ENCODE measurements at regions not wholly inside any gene's neighbourhood (a gene's known extent, or its start where the extent isn't known, plus 50 kb on each side); places are given as distances from the start of the nearest gene placed in this dataset.

DNA sequence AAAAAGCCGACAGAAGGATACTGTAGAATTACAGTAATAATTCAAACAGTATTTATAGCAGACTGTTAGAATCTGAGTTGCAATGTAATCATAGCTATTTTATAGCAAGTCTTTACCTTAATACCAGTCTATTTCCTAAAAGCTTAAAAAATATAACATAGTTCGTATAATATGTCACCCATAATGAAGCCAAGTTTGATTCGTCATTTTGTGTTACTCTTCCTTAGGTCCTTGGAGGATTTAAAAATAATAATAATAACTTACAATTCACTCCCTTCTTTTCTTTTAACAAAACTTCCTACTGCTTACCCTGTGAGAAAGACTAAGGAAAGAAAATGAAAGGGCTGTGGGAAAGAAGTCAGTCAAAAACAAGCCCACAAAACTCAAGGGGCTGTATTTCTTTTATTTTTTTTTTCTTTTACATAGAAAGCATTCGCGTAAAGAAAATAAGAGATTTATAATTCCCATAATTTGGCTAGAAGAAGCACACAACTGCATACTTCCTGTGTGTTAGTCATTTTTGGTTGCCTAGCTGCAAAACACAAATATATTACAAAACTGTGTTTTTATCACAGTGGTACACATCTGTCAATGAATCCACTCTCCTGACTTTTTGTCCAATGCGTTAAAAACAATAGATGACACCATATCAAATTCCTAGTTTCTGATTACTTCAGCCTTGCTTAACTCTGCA lies 187.2 kb upstream of the CELF2 start:
- TF ChIP-seq ZNF274 (IDR thresholded peaks at IDR 0.05; ENCODE audit: low read depth, low read length): no peak
- no peak overlapping the region for H3K4me3 ChIP-seq (ENCODE audit: low read length)

DNA sequence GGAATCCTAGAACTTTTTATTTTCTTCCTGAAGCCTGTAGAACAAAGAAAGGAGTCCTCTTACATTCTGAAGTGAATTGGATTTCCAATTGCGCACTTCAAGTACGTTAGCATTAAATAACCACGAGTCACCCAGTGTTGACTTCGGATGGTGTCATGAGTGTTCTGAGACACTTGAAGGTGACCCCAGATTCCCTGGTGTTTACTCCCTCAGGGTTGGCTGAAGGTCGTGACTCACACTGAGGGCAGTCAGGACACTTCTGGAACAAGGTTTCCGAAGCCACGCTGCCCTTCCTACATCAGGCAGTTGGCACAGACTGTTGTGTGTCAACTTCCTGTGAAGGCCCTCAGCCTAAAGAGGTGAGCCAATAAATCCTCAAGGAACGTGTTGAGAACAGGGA lies 186.6 kb upstream of the CELF2 start:
- no peak for TF ChIP-seq ZNF274 (IDR thresholded peaks at IDR 0.05; ENCODE audit: low read depth, low read length)
- H3K4me3 ChIP-seq (ENCODE audit: low read length): no peak overlapping the region

DNA sequence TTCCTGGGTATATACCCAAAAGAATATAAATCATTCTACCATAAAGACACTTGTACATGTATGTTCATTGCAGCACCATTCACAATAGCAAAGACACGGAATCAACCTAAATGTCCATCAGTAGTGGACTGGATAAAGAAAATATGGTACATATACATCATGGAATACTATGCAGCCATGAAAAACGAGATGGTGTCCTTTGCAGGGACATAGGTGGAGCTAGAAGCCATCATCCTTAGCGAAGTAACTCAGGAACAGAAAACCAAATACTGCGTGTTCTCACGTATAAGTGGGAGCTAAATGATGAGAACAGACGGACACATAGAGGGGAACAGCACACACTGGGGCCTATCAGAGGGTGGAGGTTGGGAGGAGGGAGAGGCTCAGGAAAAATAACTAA lies 183.7 kb upstream of the CELF2 start:
- H3K4me3 ChIP-seq (ENCODE audit: low read length): no peak overlapping the region
- no peak for TF ChIP-seq ZNF274 (IDR thresholded peaks at IDR 0.05; ENCODE audit: low read depth, low read length)

DNA sequence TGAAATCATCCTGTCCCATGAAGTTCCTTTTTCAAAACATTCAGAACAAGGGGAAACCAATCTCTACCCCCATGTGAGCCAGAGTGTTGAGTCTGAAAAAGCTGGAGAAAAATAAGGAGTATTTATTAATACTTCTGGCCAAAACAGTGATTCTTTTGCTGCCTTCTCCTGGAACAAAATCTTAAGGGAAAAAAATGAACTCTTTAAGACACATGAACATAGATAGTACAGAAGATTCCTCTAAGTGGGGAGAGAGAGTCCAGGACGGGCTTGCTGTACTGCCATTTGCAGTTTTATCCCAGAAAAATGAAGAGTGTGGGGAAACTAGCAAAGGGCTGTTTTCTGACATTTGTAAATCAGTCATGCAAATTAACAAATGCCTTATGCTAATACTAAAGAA lies 173.4 kb upstream of the CELF2 start:
- TF ChIP-seq ZNF274 (IDR thresholded peaks at IDR 0.05; ENCODE audit: low read depth, low read length): no peak
- H3K4me3 ChIP-seq (ENCODE audit: low read length): no peak overlapping the region

DNA sequence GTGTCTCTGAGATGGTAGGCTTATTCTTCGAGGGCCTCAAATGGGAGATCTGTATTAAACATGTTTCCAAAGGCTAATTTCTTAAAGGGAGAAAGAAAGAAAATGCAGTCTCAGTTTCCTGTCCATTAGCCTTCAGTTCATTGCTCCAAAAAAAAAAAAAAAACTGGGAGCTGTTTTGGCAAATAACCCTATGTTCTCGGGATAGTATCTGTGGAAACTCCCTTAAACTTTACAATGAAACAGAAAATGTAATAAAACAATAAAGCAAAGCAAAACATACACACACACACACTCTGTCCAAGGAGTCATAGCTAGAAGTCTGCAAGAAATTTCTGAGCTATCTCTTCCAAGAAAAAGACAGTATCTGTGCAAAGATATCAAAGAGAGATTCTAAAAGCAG lies 172.5 kb upstream of the CELF2 start:
- no peak overlapping the region for H3K4me3 ChIP-seq (ENCODE audit: low read length)
- TF ChIP-seq ZNF274 (IDR thresholded peaks at IDR 0.05; ENCODE audit: low read depth, low read length): no peak

DNA sequence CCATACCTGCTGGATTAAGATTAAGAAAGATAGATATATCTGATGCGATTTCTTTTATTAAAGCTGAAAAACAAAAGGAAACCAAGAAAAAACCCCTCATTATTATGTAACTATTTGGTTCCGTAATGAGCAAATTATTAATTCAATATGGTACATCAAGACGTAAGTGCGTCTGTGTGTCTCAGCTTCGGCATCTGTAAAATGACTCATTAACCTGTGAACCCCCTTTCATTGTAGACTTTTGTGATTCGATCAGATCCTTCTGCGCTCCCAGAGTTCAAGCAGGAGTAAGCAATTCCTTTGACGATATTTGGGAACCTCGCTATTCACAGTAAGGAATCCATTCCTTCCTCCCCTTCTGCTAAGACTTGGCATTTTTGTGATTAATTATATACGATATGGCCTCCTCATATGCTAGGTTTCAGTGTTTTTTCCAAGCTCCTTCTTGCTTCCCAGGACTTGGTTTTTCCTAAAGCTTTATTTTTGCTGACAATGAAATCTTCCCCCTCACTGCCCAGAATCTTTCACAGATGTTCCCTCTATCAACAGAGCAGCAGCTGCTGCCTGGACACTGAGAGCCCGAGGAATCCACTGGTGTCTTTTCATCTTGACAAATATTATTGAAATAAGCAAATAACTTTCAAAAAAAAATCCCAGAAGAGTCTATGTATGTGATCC lies 171.7 kb upstream of the CELF2 start:
- no peak for TF ChIP-seq ZNF274 (IDR thresholded peaks at IDR 0.05; ENCODE audit: low read depth, low read length)
- no peak overlapping the region for H3K4me3 ChIP-seq (ENCODE audit: low read length)

DNA sequence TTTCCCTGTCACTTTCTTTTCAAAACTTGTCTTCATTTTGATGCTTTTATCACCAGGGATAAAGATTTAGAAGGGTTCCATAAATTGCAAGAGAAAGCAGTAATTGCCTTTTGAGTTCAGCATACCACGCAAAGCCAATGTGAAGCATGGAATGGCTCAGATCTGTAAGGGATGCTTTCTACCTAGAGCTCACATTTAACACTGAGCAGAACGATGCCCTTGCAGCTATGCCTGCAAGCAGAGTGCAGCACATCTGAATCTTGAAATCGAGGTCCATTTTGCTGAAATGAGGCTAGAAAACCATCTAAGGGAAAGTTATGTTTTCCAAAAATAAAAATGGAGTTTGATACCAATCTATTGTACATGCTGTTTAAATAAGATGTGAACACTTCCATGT lies 171.2 kb upstream of the CELF2 start:
- H3K4me3 ChIP-seq (ENCODE audit: low read length): no peak overlapping the region
- TF ChIP-seq ZNF274 (IDR thresholded peaks at IDR 0.05; ENCODE audit: low read depth, low read length): no peak

DNA sequence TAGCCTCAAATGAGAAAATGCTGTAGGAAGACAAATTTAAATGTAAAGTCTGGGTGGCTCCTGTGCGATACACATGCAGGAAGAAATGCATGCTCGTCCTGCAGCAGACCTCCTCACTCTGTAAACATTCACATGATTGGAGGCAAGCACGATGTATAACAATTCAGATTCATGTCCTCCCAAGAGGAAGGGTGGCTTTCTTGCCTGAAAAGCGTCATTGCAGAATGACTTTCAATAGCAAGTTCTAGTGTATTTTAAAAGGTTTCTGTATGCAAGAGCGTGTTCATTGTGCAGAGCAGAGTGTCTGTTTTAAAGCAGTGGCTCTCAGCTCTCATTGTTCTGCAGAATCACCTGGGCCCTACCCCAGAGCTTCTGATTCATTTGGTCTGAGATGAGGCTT lies 170.3 kb upstream of the CELF2 start:
- no peak for TF ChIP-seq ZNF274 (IDR thresholded peaks at IDR 0.05; ENCODE audit: low read depth, low read length)
- H3K4me3 ChIP-seq (ENCODE audit: low read length): no peak overlapping the region

DNA sequence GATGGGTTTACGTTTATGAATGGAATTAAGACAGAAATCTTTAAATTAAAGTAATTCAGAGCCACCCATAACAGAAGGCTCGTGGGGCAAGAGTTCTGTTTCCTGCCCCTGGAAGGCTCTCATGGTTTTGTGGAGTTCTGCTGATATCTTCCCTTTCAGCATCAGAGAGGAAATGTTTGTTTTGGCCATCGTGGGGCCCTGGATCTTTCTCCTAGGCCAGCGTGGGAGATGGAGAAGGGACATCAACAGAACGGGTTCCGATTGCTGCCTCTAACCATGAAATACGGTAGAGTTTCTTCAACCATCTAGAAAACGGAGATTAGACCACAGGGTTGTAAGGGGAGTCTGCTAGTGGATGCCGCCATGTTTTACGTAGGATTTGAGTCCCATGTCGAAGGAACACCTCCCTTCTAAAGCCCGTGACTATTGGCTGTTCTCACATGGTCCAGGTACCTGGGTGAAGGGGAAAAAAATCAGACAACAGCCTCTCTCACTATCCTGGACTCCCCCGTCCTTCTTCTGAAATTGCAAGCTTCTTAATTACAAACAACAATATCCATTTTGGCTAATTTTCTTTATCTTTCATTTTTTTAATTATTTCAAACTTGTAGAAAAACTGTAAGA lies 169.1 kb upstream of the CELF2 start:
- TF ChIP-seq ZNF274 (IDR thresholded peaks at IDR 0.05; ENCODE audit: low read depth, low read length): no peak
- H3K4me3 ChIP-seq (ENCODE audit: low read length): no peak overlapping the region

DNA sequence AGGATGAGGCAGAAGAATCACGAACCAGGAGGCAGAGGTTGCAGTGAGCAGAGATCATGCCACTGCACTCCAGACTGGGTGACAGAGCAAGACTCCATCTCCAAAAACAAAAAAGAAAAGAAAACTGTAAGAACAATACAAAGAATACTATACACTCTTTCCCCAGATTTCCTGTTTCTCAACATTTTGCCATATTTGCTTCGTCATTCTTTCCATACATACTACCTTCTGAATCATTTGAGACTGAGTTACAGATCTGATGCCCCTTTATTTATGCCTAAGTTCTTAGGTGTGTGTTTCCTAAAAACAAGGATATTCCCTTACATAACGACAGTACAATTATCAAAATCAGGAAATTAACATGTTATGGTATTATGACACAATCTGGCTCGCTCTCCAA lies 168.4 kb upstream of the CELF2 start:
- no peak overlapping the region for H3K4me3 ChIP-seq (ENCODE audit: low read length)
- TF ChIP-seq ZNF274 (IDR thresholded peaks at IDR 0.05; ENCODE audit: low read depth, low read length): no peak

DNA sequence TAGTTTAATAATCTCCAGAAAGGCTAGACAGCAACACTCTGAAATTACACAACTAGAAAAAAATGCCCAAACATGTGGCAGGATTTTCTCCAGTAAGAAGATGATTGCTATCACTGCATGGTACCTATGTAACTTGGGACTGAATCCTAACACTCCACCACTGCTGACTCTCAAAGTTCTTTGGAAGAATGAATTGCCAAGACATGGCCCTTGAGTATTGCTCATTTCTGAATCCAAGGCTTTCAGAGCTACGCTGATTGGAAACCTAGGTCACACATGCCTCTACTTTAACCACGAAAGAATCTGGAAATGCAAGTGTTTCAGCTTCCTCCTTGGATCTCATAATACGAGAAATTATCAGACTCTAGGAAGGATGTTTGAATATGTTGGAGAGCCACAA lies 167.5 kb upstream of the CELF2 start:
- no peak for TF ChIP-seq ZNF274 (IDR thresholded peaks at IDR 0.05; ENCODE audit: low read depth, low read length)
- no peak overlapping the region for H3K4me3 ChIP-seq (ENCODE audit: low read length)

DNA sequence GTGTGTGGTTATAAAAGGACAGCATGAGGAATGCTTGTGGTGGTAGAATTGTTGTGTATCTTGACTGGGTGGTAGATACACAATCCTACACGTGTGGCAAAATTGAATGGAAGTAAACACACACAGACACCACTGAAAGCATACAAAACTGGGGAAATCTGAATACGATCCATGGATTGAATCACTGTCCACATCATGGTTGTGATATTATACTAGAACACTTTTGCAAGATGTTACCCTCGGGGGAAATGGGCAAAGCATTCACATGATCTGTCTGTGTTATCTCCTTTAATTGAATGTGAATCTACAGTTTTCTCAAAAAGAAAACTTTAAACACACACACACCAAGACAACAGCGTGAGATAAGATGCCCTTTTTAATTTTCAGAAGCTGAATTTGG lies 165.2 kb upstream of the CELF2 start:
- TF ChIP-seq ZNF274 (IDR thresholded peaks at IDR 0.05; ENCODE audit: low read depth, low read length): no peak
- no peak overlapping the region for H3K4me3 ChIP-seq (ENCODE audit: low read length)

DNA sequence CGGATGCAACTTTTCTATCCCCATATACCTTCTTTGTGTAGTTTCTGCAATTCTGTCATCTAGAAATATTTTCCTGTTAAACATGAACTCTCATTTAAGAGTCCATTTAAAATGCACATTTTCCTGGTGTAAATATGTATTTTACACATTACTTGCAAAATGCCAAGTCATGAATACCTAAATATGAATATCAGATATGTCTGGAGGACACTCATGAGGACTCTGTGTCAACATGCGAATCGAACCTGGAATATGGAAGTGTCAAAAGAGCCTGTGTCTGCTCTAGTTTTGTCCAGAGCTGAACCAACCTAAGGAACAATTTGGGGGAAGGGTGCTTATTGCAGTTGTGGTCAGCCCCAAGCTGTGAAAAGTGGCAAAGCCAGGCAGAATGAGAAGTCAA lies 163.7 kb upstream of the CELF2 start:
- H3K4me3 ChIP-seq (ENCODE audit: low read length): no peak overlapping the region
- TF ChIP-seq ZNF274 (IDR thresholded peaks at IDR 0.05; ENCODE audit: low read depth, low read length): no peak

DNA sequence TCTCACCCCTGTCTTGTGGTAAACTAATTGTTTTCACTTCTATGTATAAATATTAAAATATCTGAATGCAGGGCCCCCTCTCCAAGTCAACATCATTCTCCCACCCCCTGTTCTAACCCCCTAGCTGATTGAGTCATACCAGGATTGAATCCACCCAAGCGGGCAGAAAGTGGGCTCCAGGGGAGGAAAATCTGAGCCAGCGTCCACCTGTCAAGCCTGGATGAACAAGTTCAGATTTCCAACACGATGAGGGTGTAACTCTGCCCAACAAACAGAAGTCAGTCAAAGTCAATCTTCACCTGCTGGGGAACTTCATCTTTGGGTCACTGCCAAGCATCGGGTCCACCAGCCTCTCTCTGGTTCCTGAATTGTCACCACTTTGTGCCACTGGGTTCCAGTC lies 162.9 kb upstream of the CELF2 start:
- no peak overlapping the region for H3K4me3 ChIP-seq (ENCODE audit: low read length)
- TF ChIP-seq ZNF274 (IDR thresholded peaks at IDR 0.05; ENCODE audit: low read depth, low read length): no peak

DNA sequence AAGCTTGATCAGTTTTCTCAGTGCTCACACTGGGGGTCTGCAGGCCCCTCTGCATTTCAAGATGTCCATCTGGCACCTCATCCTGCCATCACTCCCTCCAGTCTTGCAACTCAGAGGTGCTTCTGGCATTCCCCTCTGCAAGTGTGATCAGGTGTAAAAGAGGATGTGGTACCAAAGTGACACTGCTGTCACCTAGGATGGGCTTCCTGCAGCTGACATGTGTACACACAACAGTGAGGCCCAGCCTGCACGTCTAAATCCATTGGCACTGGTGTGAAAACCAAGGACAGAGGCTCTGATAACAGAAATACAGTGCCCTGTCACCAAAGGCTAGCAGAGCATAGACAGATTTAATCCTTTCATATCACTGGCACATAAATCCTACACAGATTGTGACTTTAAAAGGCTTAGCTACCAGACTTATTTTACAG lies 162.5 kb upstream of the CELF2 start:
- no peak for TF ChIP-seq ZNF274 (IDR thresholded peaks at IDR 0.05; ENCODE audit: low read depth, low read length)
- no peak overlapping the region for H3K4me3 ChIP-seq (ENCODE audit: low read length)

Measured in GM08714 (cell line).